ENCODE measurements at regions not wholly inside any gene's neighbourhood (a gene's known extent, or its start where the extent isn't known, plus 50 kb on each side); places are given as distances from the start of the nearest gene placed in this dataset.

GRCh38 chr13:53207556-53207955, 178.9 kb downstream of the OLFM4 start:
- Histone ChIP-seq H2BK20ac (ENCODE audit: low read length) (no peak overlapping the region), H3K27ac (ENCODE audit: low read depth, low read length) (no peak overlapping the region), H3K4me2 (ENCODE audit: insufficient read depth in 1 of 2, low read depth in 2 of 2, low read length in 2 of 2) (no peak overlapping the region), H3K23ac (ENCODE audit: insufficient read length) (no peak overlapping the region), H3K27me3 (replicated peaks in 1 of 4; ENCODE audit: control insufficient read depth in 3 of 4, extremely low read depth in 1 of 4, insufficient read depth in 3 of 4, low read length in 3 of 4) (peaks cover 0 to 3% (median 2%) of the 10 kb centered on the region in 4 experiments; a peak in 3 of 7 replicates), H2BK120ac (replicated peaks; ENCODE audit: low read depth, low read length) (no peak overlapping the region), H3K9ac (replicated peaks in 1 of 4; ENCODE audit: extremely low read depth in 1 of 4, low read depth in 3 of 4, low read length in 3 of 4) (no peak overlapping the region), H3K14ac (ENCODE audit: insufficient read length) (no peak overlapping the region), H3K79me1 (ENCODE audit: low read depth, low read length) (no peaks in the 10 kb centered on the region), H4K20me1 (replicated peaks in 1 of 2; ENCODE audit: control insufficient read depth in 1 of 2, insufficient read depth in 2 of 2, low read length in 2 of 2) (no peaks in the 10 kb centered on the region), H2AFZ (ENCODE audit: low read length) (no peak overlapping the region), H2BK15ac (ENCODE audit: low read length) (no peak overlapping the region), H3K36me3 (ENCODE audit: control insufficient read depth in 2 of 4, insufficient read depth in 4 of 4, low read length in 3 of 4) (no peaks in the 10 kb centered on the region), H3K23me2 (ENCODE audit: low read depth, low read length) (no peaks in the 10 kb centered on the region), H2AK5ac (ENCODE audit: low read depth, low read length) (no peak overlapping the region), H2BK12ac (ENCODE audit: low read depth, low read length) (no peak overlapping the region), H3K4ac (replicated peaks; ENCODE audit: insufficient read length, low read depth, low read length) (no peak overlapping the region), H2BK5ac (ENCODE audit: low read depth, low read length) (no peak overlapping the region), H3K9me3 (ENCODE audit: insufficient read depth in 2 of 2, low read depth in 1 of 2, low read length in 1 of 2) (no peaks in the 10 kb centered on the region), H3K4me3 (ENCODE audit: extremely low read depth in 1 of 4, insufficient read depth in 2 of 4, low read depth in 3 of 4, low read length in 4 of 4) (no peak overlapping the region), H3K4me1 (replicated peaks in 1 of 4; ENCODE audit: control insufficient read depth in 3 of 4, insufficient read depth in 4 of 4, low read length in 3 of 4) (no peaks in the 10 kb centered on the region), H4K5ac (ENCODE audit: insufficient read length, low read depth, low read length) (no peak overlapping the region), H3K79me2 (ENCODE audit: control insufficient read depth in 1 of 2, insufficient read depth in 2 of 2, low read length in 2 of 2) (no peaks in the 10 kb centered on the region), H4K91ac (replicated peaks; ENCODE audit: insufficient read length, low read length) (no peak overlapping the region), H3K56ac (replicated peaks; ENCODE audit: insufficient read length, low read depth, low read length) (no peak overlapping the region), H4K8ac (ENCODE audit: extremely low read depth, insufficient read depth, low read length) (no peak overlapping the region), H3K18ac (ENCODE audit: extremely low read depth, low read length) (no peak overlapping the region)
- POLR2A ChIA-PET (ENCODE audit: partially characterized antibody) = no interaction called here
- no peak for TF ChIP-seq SIN3A (conservative IDR thresholded peaks at IDR 0.05 in 1 of 2, IDR thresholded peaks at IDR 0.05 in 1 of 2; ENCODE audit: low read depth in 1 of 2, low read length in 2 of 2)
- no peak for TF ChIP-seq TAF7 (optimal IDR thresholded peaks at IDR 0.05; ENCODE audit: borderline replicate concordance, low read depth, low read length)
- TF ChIP-seq CREB1 (IDR thresholded peaks at IDR 0.05) = no peak
- TF ChIP-seq EZH2 (IDR thresholded peaks at IDR 0.05; ENCODE audit: low read depth, low read length, severe bottlenecking) = no peak
- TF ChIP-seq POLR2AphosphoS5 (IDR thresholded peaks at IDR 0.05; ENCODE audit: low read depth, low read length) = no peak
- CTCF ChIA-PET (ENCODE audit: partially characterized antibody) = interaction anchor here (0.8 to 2.6 kb wide), 20 partner anchors 8 to 436 kb away, joined by 3 to 15 read pairs (median 4); no protein-coding TSS in a partner anchor
- WGBS, 2 experiments (ENCODE audit: extremely low coverage in 1 of 2, insufficient coverage in 1 of 2, insufficient read length in 1 of 2, insufficient replicate concordance in 2 of 2, low coverage in 1 of 2, low lambda C conversion rate in 2 of 2, missing lambda C conversion rate in 1 of 2) = 93% methylated on average over 3 of the region's 3 CpGs; no CpG with 5 or more reads in 1 of the 2 experiments
- DNase-seq (ENCODE audit: low read depth in 1 of 2, low spot score in 2 of 2) (no peak), FAIRE-seq (no peak)
